Activated CD4-positive, CD25-positive, alpha-beta regulatory T cell treated with anti-CD3 and anti-CD28 coated beads, Interleukin-2, amount 50 U/mL, for 72 hours (primary cell): ENCODE measurements at regions not wholly inside any gene's neighbourhood (a gene's known extent, or its start where the extent isn't known, plus 50 kb on each side); places are given as distances from the start of the nearest gene placed in this dataset.
"Not testable (repeated sequence)": the region's sequence is repeated elsewhere in the genome, so short reads cannot be mapped to it uniquely, and the experiment has no call there.

Experiments used
- DNase-seq: peaks from one replicate; pipeline ENCODE4 v3.0.0; 2021

DNA sequence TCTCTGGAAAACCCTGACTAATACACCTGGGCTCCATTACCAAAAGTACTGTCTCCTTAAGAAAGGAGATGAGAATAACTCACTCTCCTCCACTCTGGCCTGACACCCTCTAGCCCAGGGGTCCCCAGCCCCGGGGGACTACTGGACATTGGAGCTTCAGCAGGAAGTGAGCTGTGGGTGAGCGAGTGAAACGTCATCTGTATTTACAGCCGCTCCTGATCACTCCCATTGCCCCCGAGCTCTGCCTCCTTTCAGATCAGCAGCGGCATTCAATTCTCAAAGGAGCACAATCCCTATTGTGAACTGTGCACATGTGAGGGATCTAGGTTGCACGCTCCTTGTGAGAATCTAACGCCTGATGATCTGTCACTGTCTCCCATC lies 126.3 kb upstream of the TNRC6C start:
- DNase-seq, result peak; percentile 11

GRCh38 chr17:77833769-77834168 lies 124.7 kb upstream of the TNRC6C start:
- peak; percentile 9 for DNase-seq

GRCh38 chr17:77834170-77835115 lies 124.1 kb upstream of the TNRC6C start:
- peak; percentile 68 for DNase-seq

- DNase-seq, result no peak
These were observed 121.9 kb upstream of the TNRC6C start for GRCh38 chr17:77836557-77837041.

GRCh38 chr17:77837072-77837471 lies 121.4 kb upstream of the TNRC6C start:
- DNase-seq, result peak; percentile 16

DNA sequence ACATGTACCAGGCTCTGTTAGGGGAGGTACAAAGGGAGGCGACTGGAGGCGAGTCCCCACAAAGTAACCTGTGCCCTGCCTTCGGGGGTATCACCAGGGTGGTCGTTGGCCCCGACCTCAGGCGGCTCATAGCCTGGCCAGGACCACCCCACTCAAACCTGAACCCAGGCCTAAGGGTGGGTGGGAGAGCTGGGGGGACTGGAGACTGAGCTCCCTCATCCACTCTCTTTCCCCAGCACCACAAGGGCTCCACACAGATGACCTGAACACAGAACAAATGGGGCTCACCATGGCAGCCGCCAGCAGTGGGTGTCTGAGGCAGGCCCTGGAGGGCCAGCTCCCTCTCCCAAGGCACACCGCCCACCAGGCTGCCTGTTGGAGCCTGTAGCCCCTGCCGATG lies 120.6 kb upstream of the TNRC6C start:
- no peak for DNase-seq

DNA sequence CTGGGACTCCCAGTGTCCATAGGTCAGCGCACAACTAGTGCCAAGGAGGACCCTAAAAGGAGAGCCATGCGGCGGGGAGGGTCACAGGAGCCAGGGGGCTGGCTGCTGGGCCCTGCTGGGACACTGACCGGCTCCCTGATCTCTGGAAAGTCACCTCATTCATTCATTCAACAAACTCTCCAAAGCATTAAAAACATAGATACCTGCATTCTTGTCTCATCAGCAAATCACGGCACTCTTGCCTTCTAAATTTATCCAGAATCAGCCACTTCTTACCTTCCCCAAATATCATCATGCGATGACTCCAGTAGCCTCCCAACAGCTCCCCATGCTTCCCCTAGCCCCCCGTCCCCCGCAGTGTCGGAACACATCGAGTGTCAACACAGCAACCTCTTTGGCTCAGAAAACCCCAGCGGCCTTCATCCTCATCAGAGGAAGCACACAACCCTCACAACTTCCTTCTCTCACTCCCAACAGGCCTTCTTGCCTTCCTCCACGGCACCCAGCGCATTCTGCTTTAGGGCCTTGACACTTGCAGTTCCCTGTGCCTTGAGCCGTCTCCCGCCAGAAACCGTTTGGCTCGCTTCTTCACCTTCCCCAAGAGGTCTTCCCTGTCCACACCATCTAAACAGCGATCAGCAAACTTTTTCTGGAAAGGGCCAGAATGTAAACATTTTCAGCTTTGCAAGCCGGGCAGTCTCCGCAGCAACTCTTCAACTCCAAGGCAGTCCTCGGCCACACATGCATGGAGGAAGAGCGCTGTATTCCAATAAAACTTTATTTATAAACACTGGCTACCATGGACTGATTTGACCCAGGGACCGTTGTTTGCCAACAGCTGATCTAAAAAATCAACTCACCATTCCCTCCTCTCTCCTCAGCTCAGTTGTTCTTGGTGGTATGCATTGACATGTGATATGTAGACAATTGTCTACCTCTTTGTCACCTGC lies 119.5 kb upstream of the TNRC6C start:
- no peak for DNase-seq

DNA sequence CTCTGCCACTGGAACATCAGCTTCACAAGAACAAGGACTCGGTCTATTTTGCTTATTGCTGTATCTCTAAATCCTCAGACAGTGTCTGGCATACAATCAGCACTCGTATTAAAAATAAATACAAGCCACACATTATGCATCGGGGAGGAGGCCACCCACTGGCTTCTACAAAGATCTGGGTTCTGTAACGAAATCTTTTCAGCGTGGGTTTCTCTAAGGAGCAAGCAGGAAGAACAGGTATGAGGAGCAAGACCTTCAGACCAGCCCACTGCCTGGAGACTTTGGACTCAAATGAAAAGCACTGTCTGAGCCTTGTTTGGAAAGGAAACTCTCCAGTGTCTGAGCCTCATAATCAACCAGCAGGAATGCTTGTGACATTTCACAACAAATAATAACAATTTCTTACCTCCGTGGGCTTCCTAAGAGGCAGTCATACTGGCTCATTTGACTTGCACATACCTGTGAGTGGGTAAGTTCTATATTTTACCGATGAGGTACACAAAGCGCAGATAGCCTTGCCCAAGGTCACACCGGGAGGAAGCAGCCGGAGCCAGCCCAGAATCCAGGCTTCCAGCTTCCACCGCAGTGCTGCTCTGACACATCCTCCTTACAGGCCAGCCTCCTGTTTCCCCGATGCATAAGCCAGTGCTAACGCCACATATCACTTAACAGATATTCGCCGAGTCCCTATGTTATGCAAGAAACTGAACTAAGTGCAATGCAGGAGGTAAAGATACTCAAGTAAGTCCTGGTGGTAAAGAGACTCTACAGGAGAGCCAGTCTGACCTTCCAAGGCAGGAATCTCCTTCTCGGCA lies 118.6 kb upstream of the TNRC6C start:
- no peak for DNase-seq

- DNase-seq, result no peak
These were observed 117.9 kb upstream of the TNRC6C start for GRCh38 chr17:77840513-77841165.

DNA sequence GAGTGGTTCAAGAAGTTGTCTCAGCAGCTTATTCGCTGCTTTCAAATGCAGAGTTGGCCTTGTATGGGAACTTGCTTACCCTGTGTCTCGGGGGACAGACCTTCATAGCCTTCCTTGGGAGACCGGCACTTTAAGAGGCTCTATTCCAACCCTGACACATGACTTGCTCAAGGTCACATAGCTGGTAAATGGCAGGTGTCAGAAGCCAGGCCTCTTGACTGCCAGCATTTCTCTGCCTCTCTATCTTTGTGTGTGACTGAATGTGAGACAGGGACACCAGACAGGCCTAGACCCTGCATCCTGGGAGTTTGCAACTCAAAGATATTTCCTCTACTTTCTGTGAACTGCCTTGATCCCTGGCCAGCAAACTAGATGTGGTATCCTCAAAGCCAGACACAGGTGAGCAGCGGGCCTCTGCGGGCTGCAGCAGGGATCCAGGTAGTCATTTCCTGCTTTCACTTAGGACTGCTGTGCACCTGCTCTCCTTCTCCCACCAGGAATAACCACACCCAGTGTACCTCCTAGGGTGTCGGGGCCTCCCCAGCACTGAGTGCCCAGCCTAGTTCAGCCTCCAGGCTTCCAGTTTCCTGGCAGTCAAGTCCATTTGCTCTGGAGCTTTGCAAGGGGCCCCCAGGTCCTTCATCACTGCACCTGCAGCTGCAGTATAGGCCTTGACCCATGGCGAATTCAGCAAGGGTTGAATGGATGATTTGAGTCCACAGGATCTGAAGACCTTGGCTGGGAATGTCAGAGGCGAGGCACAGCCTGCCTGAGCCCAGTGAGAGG lies 116.6 kb upstream of the TNRC6C start:
- DNase-seq, result no peak

- DNase-seq, result no peak
These were observed 115.9 kb upstream of the TNRC6C start for GRCh38 chr17:77842528-77843147.

GRCh38 chr17:77843255-77843895 lies 115.1 kb upstream of the TNRC6C start:
- DNase-seq, result not testable (repeated sequence)

GRCh38 chr17:77843896-77844295 lies 114.6 kb upstream of the TNRC6C start:
- DNase-seq, result no peak

- DNase-seq, result no peak
These were observed 113.8 kb upstream of the TNRC6C start for GRCh38 chr17:77844681-77845080.

- DNase-seq, result no peak
These were observed 112.8 kb upstream of the TNRC6C start for GRCh38 chr17:77845541-77846225.

DNA sequence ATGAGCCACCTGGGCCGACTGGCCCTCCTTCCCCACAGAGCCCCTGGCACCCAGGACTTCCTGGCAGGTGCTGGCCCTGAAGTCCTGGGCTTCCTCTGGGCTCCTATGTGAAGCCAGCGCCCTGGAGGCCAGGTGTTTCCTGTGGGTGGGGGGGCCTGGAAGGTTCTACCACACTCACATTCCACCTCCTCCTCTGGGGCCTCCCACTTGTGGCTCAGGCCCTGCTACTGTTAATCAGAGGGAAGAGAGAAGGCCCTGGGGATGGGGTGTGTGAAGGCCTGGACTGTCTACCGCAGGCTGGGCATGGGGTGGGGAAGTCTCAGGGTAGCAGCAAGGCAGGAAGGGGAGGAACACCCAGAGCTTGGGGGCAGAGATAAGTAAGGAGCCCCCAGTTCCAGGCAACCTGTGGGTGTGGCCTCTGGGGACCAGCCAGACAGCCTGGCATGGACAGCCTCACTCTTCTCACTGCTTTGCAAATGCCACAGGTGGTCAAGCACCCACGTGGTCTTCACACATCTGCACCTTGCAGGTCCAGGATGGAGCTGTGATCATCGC lies 111.9 kb upstream of the TNRC6C start:
- DNase-seq, result no peak

DNA sequence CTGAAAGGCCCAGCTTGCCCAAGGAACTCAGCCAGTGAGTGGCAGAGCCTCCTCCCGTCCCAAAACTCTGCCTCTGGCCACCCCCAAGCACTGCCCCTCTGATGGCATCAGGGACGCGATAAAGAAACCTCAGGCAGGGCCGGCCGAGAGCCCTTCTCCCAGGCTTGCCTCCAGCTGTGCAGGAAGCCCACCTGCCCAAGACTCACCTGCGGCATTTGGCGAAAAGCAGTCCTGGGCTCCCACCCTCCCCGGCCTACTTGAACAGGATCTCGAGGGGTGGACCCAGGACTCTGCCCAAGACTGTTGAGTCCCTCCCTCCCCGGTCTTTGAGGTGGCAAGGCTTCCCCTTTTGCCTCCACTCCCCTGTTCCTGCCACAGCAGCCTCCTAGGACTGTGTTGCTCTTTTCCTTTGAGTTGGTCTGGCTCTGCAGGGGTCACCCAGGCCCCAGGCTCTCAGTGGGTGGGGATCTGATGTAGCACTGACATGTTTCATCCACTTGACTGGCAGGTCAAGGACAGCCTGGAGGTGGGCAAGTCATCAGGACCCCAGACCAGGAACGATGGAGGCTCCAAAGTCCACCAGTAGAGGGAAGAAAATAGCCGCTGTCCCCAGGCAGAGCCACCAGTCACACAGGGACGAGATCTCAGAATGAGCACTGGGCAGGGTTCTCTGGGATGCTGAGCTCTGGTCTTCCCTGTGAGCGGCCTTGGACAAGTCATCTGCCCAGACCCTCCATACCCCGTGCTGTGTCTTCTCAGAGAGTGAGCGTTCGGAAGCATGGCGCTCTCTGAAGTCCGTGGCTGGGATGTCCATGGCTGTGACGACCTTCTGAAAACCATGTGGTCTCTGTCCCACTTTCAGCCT lies 111.0 kb upstream of the TNRC6C start:
- no peak for DNase-seq

GRCh38 chr17:77848257-77848656 lies 110.2 kb upstream of the TNRC6C start:
- DNase-seq, result no peak
